ENCODE measurements at regions not wholly inside any gene's neighbourhood (a gene's known extent, or its start where the extent isn't known, plus 50 kb on each side); places are given as distances from the start of the nearest gene placed in this dataset.

GRCh38 chr13:77406644-77407440, 79.9 kb upstream of the MYCBP2 start:
- no peak for TF ChIP-seq CTCF (conservative IDR thresholded peaks at IDR 0.05; ENCODE audit: low read depth in 2 of 2)
- TF ChIP-seq EZH2phosphoT487 (IDR thresholded peaks at IDR 0.05; ENCODE audit: unreplicated experiment), result no peak
- TF ChIP-seq CREB1 (CRISPR knock-in tag; IDR thresholded peaks at IDR 0.05; ENCODE audit: low read depth), result no peak
- no peak for TF ChIP-seq REST (IDR thresholded peaks at IDR 0.05; ENCODE audit: unreplicated experiment)
- TF ChIP-seq JUNB (IDR thresholded peaks at IDR 0.05; ENCODE audit: unreplicated experiment), result no peak
- no peak for TF ChIP-seq POLR2AphosphoS5 (IDR thresholded peaks at IDR 0.05; ENCODE audit: low read depth)
- TF ChIP-seq NANOG (IDR thresholded peaks at IDR 0.05; ENCODE audit: borderline replicate concordance), result no peak
- TF ChIP-seq EZH2 (IDR thresholded peaks at IDR 0.05; ENCODE audit: low read depth, unreplicated experiment), result no peak
- no peak for TF ChIP-seq ZNF331 (CRISPR knock-in tag; IDR thresholded peaks at IDR 0.05; ENCODE audit: low read depth)
